ENCODE measurements at regions not wholly inside any gene's neighbourhood (a gene's known extent, or its start where the extent isn't known, plus 50 kb on each side); places are given as distances from the start of the nearest gene placed in this dataset.

GRCh38 chr4:153063490-153063889 lies 127.4 kb downstream of the FHDC1 start:
- no peak overlapping the region for H3K4me3 ChIP-seq (ENCODE audit: low read length)
- no peaks in the 10 kb centered on the region for H3K36me3 ChIP-seq (ENCODE audit: insufficient read depth, low read length)
- no peak overlapping the region for H3K9ac ChIP-seq (ENCODE audit: low read depth, low read length)
- H3K9me3 ChIP-seq (replicated peaks; ENCODE audit: low read length): no peaks in the 10 kb centered on the region
- H3K27me3 ChIP-seq (ENCODE audit: control insufficient read depth, insufficient read depth, low read length): peaks cover 10% of the 10 kb centered on the region
- peaks cover 3% of the 10 kb centered on the region for H3K4me1 ChIP-seq (ENCODE audit: control insufficient read depth, insufficient read depth, low read length)
- no peak overlapping the region for H3K4me2 ChIP-seq (ENCODE audit: low read length)

- Histone ChIP-seq H3K9me3 (replicated peaks; ENCODE audit: low read length) (no peaks in the 10 kb centered on the region), H3K4me3 (ENCODE audit: low read length) (no peak overlapping the region), H3K36me3 (ENCODE audit: insufficient read depth, low read length) (no peaks in the 10 kb centered on the region), H3K4me1 (ENCODE audit: control insufficient read depth, insufficient read depth, low read length) (peaks cover 3% of the 10 kb centered on the region), H3K27me3 (ENCODE audit: control insufficient read depth, insufficient read depth, low read length) (peaks cover 8% of the 10 kb centered on the region), H3K4me2 (ENCODE audit: low read length) (no peak overlapping the region), H3K9ac (ENCODE audit: low read depth, low read length) (no peak overlapping the region)
Measured at GRCh38 chr4:153064571-153064970, 128.4 kb downstream of the FHDC1 start.

GRCh38 chr4:153065276-153065675 lies 129.2 kb downstream of the FHDC1 start:
- H3K4me2 ChIP-seq (ENCODE audit: low read length): no peak overlapping the region
- H3K9me3 ChIP-seq (replicated peaks; ENCODE audit: low read length): no peaks in the 10 kb centered on the region
- peaks cover 1% of the 10 kb centered on the region for H3K27me3 ChIP-seq (ENCODE audit: control insufficient read depth, insufficient read depth, low read length)
- no peak overlapping the region for H3K4me3 ChIP-seq (ENCODE audit: low read length)
- H3K9ac ChIP-seq (ENCODE audit: low read depth, low read length): no peak overlapping the region
- peaks cover 3% of the 10 kb centered on the region for H3K4me1 ChIP-seq (ENCODE audit: control insufficient read depth, insufficient read depth, low read length)
- no peaks in the 10 kb centered on the region for H3K36me3 ChIP-seq (ENCODE audit: insufficient read depth, low read length)

- Histone ChIP-seq H3K27me3 (ENCODE audit: control insufficient read depth, insufficient read depth, low read length) (no peaks in the 10 kb centered on the region), H3K4me2 (ENCODE audit: low read length) (no peak overlapping the region), H3K9ac (ENCODE audit: low read depth, low read length) (no peak overlapping the region), H3K4me3 (ENCODE audit: low read length) (no peak overlapping the region), H3K36me3 (ENCODE audit: insufficient read depth, low read length) (no peaks in the 10 kb centered on the region), H3K9me3 (replicated peaks; ENCODE audit: low read length) (no peaks in the 10 kb centered on the region), H3K4me1 (ENCODE audit: control insufficient read depth, insufficient read depth, low read length) (peaks cover 3% of the 10 kb centered on the region)
Measured at GRCh38 chr4:153067376-153067775, 131.3 kb downstream of the FHDC1 start.

GRCh38 chr4:153068751-153069150 lies 132.6 kb downstream of the FHDC1 start:
- H3K36me3 ChIP-seq (ENCODE audit: insufficient read depth, low read length): no peaks in the 10 kb centered on the region
- H3K9ac ChIP-seq (ENCODE audit: low read depth, low read length): no peak overlapping the region
- no peak overlapping the region for H3K4me3 ChIP-seq (ENCODE audit: low read length)
- H3K27me3 ChIP-seq (ENCODE audit: control insufficient read depth, insufficient read depth, low read length): no peaks in the 10 kb centered on the region
- no peaks in the 10 kb centered on the region for H3K9me3 ChIP-seq (replicated peaks; ENCODE audit: low read length)
- no peak overlapping the region for H3K4me2 ChIP-seq (ENCODE audit: low read length)
- H3K4me1 ChIP-seq (ENCODE audit: control insufficient read depth, insufficient read depth, low read length): peaks cover 3% of the 10 kb centered on the region

- Histone ChIP-seq H3K36me3 (ENCODE audit: insufficient read depth, low read length) (no peaks in the 10 kb centered on the region), H3K9ac (ENCODE audit: low read depth, low read length) (no peak overlapping the region), H3K9me3 (replicated peaks; ENCODE audit: low read length) (no peaks in the 10 kb centered on the region), H3K4me3 (ENCODE audit: low read length) (no peak overlapping the region), H3K4me2 (ENCODE audit: low read length) (no peak overlapping the region), H3K27me3 (ENCODE audit: control insufficient read depth, insufficient read depth, low read length) (peaks cover 23% of the 10 kb centered on the region), H3K4me1 (ENCODE audit: control insufficient read depth, insufficient read depth, low read length) (peaks cover 3% of the 10 kb centered on the region)
Measured at GRCh38 chr4:153071958-153072598, 132.2 kb upstream of the TRIM2 start.

- Histone ChIP-seq H3K4me1 (ENCODE audit: control insufficient read depth, insufficient read depth, low read length) (no peaks in the 10 kb centered on the region), H3K27me3 (ENCODE audit: control insufficient read depth, insufficient read depth, low read length) (peaks cover 23% of the 10 kb centered on the region), H3K4me3 (ENCODE audit: low read length) (no peak overlapping the region), H3K4me2 (ENCODE audit: low read length) (no peak overlapping the region), H3K36me3 (ENCODE audit: insufficient read depth, low read length) (no peaks in the 10 kb centered on the region), H3K9me3 (replicated peaks; ENCODE audit: low read length) (no peaks in the 10 kb centered on the region), H3K9ac (ENCODE audit: low read depth, low read length) (no peak overlapping the region)
Measured at GRCh38 chr4:153072661-153073060, 131.6 kb upstream of the TRIM2 start.

GRCh38 chr4:153074486-153074885 lies 129.8 kb upstream of the TRIM2 start:
- Histone ChIP-seq H3K4me1 (ENCODE audit: control insufficient read depth, insufficient read depth, low read length) (no peaks in the 10 kb centered on the region), H3K4me2 (ENCODE audit: low read length) (no peak overlapping the region)

GRCh38 chr4:153074936-153075630 lies 129.2 kb upstream of the TRIM2 start:
- H3K4me1 ChIP-seq (ENCODE audit: control insufficient read depth, insufficient read depth, low read length): no peaks in the 10 kb centered on the region
- H3K9ac ChIP-seq (ENCODE audit: low read depth, low read length): no peak overlapping the region
- peaks cover 38% of the 10 kb centered on the region for H3K27me3 ChIP-seq (ENCODE audit: control insufficient read depth, insufficient read depth, low read length)
- no peaks in the 10 kb centered on the region for H3K36me3 ChIP-seq (ENCODE audit: insufficient read depth, low read length)
- H3K4me3 ChIP-seq (ENCODE audit: low read length): no peak overlapping the region
- H3K4me2 ChIP-seq (ENCODE audit: low read length): no peak overlapping the region
- H3K9me3 ChIP-seq (replicated peaks; ENCODE audit: low read length): no peaks in the 10 kb centered on the region

More at GRCh38 chr4:153074486-153074885, 129.8 kb upstream of the TRIM2 start:
- H3K36me3 ChIP-seq (ENCODE audit: insufficient read depth, low read length): no peaks in the 10 kb centered on the region
- peaks cover 32% of the 10 kb centered on the region for H3K27me3 ChIP-seq (ENCODE audit: control insufficient read depth, insufficient read depth, low read length)
- H3K4me3 ChIP-seq (ENCODE audit: low read length): no peak overlapping the region
- H3K9ac ChIP-seq (ENCODE audit: low read depth, low read length): no peak overlapping the region
- H3K9me3 ChIP-seq (replicated peaks; ENCODE audit: low read length): no peaks in the 10 kb centered on the region

- no peak overlapping the region for H3K9ac ChIP-seq (ENCODE audit: low read depth, low read length)
- no peaks in the 10 kb centered on the region for H3K36me3 ChIP-seq (ENCODE audit: insufficient read depth, low read length)
- H3K4me2 ChIP-seq (ENCODE audit: low read length): no peak overlapping the region
- no peak overlapping the region for H3K4me3 ChIP-seq (ENCODE audit: low read length)
- no peaks in the 10 kb centered on the region for H3K9me3 ChIP-seq (replicated peaks; ENCODE audit: low read length)
- H3K27me3 ChIP-seq (ENCODE audit: control insufficient read depth, insufficient read depth, low read length): peaks cover 46% of the 10 kb centered on the region
- no peaks in the 10 kb centered on the region for H3K4me1 ChIP-seq (ENCODE audit: control insufficient read depth, insufficient read depth, low read length)
Measured at GRCh38 chr4:153075836-153076518, 128.3 kb upstream of the TRIM2 start.

- Histone ChIP-seq H3K36me3 (ENCODE audit: insufficient read depth, low read length) (no peaks in the 10 kb centered on the region), H3K4me3 (ENCODE audit: low read length) (no peak overlapping the region), H3K9me3 (replicated peaks; ENCODE audit: low read length) (no peaks in the 10 kb centered on the region), H3K9ac (ENCODE audit: low read depth, low read length) (no peak overlapping the region), H3K4me2 (ENCODE audit: low read length) (no peak overlapping the region), H3K27me3 (ENCODE audit: control insufficient read depth, insufficient read depth, low read length) (peaks cover 54% of the 10 kb centered on the region), H3K4me1 (ENCODE audit: control insufficient read depth, insufficient read depth, low read length) (no peaks in the 10 kb centered on the region)
Measured at GRCh38 chr4:153076861-153077260, 127.4 kb upstream of the TRIM2 start.
